ENCODE measurements at regions not wholly inside any gene's neighbourhood (a gene's known extent, or its start where the extent isn't known, plus 50 kb on each side); places are given as distances from the start of the nearest gene placed in this dataset.

DNA sequence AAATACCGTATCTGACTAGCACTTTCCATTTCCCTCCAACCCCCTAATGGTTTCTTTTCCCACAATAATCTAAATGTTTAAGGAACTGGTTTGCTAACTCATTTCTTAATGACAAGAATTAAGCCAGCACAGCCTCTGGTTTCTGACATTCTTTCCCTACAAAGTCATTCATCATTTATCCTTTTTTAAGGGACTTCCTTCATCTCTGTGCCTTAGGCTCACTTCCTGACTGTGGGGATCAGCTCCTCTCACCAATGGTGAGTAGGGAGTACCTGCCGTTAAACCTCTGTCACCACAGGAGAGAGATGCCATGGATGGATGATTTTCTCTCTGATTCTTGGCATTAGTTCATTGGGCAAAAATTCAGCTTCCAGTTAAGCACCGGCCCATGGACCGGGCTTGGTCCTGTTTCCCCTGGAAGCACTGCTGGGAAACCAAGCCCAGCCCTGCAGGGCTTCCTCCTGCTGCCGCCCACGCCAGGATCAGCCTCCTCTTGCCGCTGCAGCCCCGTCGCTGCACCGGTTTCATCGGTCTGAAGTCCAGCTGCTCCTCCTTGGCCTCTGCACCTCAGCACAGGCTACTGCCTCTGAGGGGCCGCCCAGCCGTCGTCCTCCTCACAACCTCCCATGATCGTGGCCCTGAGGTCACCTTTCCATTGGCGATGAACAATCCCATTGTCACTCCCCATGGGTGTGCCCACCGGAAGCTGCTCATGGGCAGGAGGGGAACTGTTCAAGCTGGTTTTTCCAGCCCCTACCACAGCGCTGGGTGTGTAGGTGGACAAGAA, 64.0 kb upstream of the ZNF516 start:
- Histone ChIP-seq H3K18ac (ENCODE audit: extremely low read depth, low read length) (no peak overlapping the region), H4K91ac (replicated peaks; ENCODE audit: insufficient read length, low read length) (no peak overlapping the region), H3K56ac (replicated peaks; ENCODE audit: insufficient read length, low read depth, low read length) (no peak overlapping the region), H3K79me2 (ENCODE audit: control insufficient read depth in 1 of 2, insufficient read depth in 2 of 2, low read length in 2 of 2) (no peaks in the 10 kb centered on the region), H4K8ac (ENCODE audit: extremely low read depth, insufficient read depth, low read length) (0 out of 2 replicates have a peak overlapping the region, but pooled peaks have one; percentile 22), H3K79me1 (ENCODE audit: low read depth, low read length) (no peaks in the 10 kb centered on the region), H2BK12ac (ENCODE audit: low read depth, low read length) (no peak overlapping the region), H3K9ac (replicated peaks in 1 of 4; ENCODE audit: extremely low read depth in 1 of 4, low read depth in 3 of 4, low read length in 3 of 4) (no peak overlapping the region), H2BK20ac (ENCODE audit: low read length) (no peak overlapping the region), H2AK5ac (ENCODE audit: low read depth, low read length) (no peak overlapping the region), H2BK15ac (ENCODE audit: low read length) (no peak overlapping the region), H2AFZ (ENCODE audit: low read length) (no peak overlapping the region), H3K14ac (ENCODE audit: insufficient read length) (no peak overlapping the region), H3K23me2 (ENCODE audit: low read depth, low read length) (no peaks in the 10 kb centered on the region), H4K5ac (ENCODE audit: insufficient read length, low read depth, low read length) (no peak overlapping the region), H3K27ac (ENCODE audit: low read depth, low read length) (no peak overlapping the region), H3K9me3 (ENCODE audit: insufficient read depth in 2 of 2, low read depth in 1 of 2, low read length in 1 of 2) (no peaks in the 10 kb centered on the region), H3K27me3 (replicated peaks in 1 of 4; ENCODE audit: control insufficient read depth in 3 of 4, extremely low read depth in 1 of 4, insufficient read depth in 3 of 4, low read length in 3 of 4) (no peaks in the 10 kb centered on the region), H3K36me3 (ENCODE audit: control insufficient read depth in 2 of 4, insufficient read depth in 4 of 4, low read length in 3 of 4) (no peaks in the 10 kb centered on the region), H3K4me1 (replicated peaks in 1 of 4; ENCODE audit: control insufficient read depth in 3 of 4, insufficient read depth in 4 of 4, low read length in 3 of 4) (0 out of 7 replicates have a peak, but pooled peaks cover 0 to 4% (median 0%) of the 10 kb centered on the region in 4 experiments), H3K23ac (ENCODE audit: insufficient read length) (no peak overlapping the region), H3K4me3 (ENCODE audit: extremely low read depth in 1 of 4, insufficient read depth in 2 of 4, low read depth in 3 of 4, low read length in 4 of 4) (no peak overlapping the region), H3K4ac (replicated peaks; ENCODE audit: insufficient read length, low read depth, low read length) (no peak overlapping the region), H3K4me2 (ENCODE audit: insufficient read depth in 1 of 2, low read depth in 2 of 2, low read length in 2 of 2) (no peak overlapping the region), H2BK5ac (ENCODE audit: low read depth, low read length) (no peak overlapping the region), H4K20me1 (replicated peaks in 1 of 2; ENCODE audit: control insufficient read depth in 1 of 2, insufficient read depth in 2 of 2, low read length in 2 of 2) (no peaks in the 10 kb centered on the region), H2BK120ac (replicated peaks; ENCODE audit: low read depth, low read length) (no peak overlapping the region)
- no peak for DNase-seq (ENCODE audit: low read depth in 1 of 2, low spot score in 2 of 2)
- WGBS, 2 experiments (ENCODE audit: extremely low coverage in 1 of 2, insufficient coverage in 1 of 2, insufficient read length in 1 of 2, insufficient replicate concordance in 2 of 2, low coverage in 1 of 2, low lambda C conversion rate in 2 of 2, missing lambda C conversion rate in 1 of 2), result 87% methylated on average over 15 of the region's 18 CpGs; no CpG with 5 or more reads in 1 of the 2 experiments
- no peak for TF ChIP-seq RFX5 (IDR thresholded peaks at IDR 0.05; ENCODE audit: borderline replicate concordance, low read depth, low read length)
- CTCF ChIA-PET (ENCODE audit: partially characterized antibody), result no interaction called here
- POLR2A ChIA-PET (ENCODE audit: partially characterized antibody), result no interaction called here
- FAIRE-seq, result no peak

Measured in H1 (cell line).